ENCODE measurements at regions not wholly inside any gene's neighbourhood (a gene's known extent, or its start where the extent isn't known, plus 50 kb on each side); places are given as distances from the start of the nearest gene placed in this dataset.

GRCh38 chr3:72195895-72196294 lies 410.9 kb upstream of the PROK2 start:
- DNase-seq (ENCODE audit: low spot score) = no peak
- intact Hi-C loops (cut with DNase I) = no loop called here

- DNase-seq (ENCODE audit: low spot score) = no peak
- intact Hi-C loops (cut with DNase I) = no loop called here
Observed at GRCh38 chr3:72194458-72194857, 409.5 kb upstream of the PROK2 start.

GRCh38 chr3:72193771-72194430 lies 409.0 kb upstream of the PROK2 start:
- no peak for DNase-seq (ENCODE audit: low spot score)
- intact Hi-C loops (cut with DNase I) = no loop called here

GRCh38 chr3:72192572-72192971 lies 407.6 kb upstream of the PROK2 start:
- no peak for DNase-seq (ENCODE audit: low spot score)
- intact Hi-C loops (cut with DNase I) = no loop called here

- intact Hi-C loops (cut with DNase I) = no loop called here
- no peak for DNase-seq (ENCODE audit: low spot score)
Observed at GRCh38 chr3:72191209-72191960, 406.4 kb upstream of the PROK2 start.

GRCh38 chr3:72190050-72190449 lies 405.1 kb upstream of the PROK2 start:
- intact Hi-C loops (cut with DNase I) = no loop called here
- no peak for DNase-seq (ENCODE audit: low spot score)

GRCh38 chr3:72189339-72189738 lies 404.4 kb upstream of the PROK2 start:
- intact Hi-C loops (cut with DNase I) = no loop called here
- no peak for DNase-seq (ENCODE audit: low spot score)

GRCh38 chr3:72188536-72188935 lies 403.6 kb upstream of the PROK2 start:
- intact Hi-C loops (cut with DNase I) = no loop called here
- no peak for DNase-seq (ENCODE audit: low spot score)

- intact Hi-C loops (cut with DNase I) = no loop called here
- no peak for DNase-seq (ENCODE audit: low spot score)
Observed at GRCh38 chr3:72187131-72187530, 402.2 kb upstream of the PROK2 start.

GRCh38 chr3:72186400-72186855 lies 401.5 kb upstream of the PROK2 start:
- no peak for DNase-seq (ENCODE audit: low spot score)
- intact Hi-C loops (cut with DNase I) = no loop called here

- DNase-seq (ENCODE audit: low spot score) = no peak
- intact Hi-C loops (cut with DNase I) = no loop called here
Observed at GRCh38 chr3:72185549-72186399, 400.8 kb upstream of the PROK2 start.

- DNase-seq (ENCODE audit: low spot score) = no peak
- intact Hi-C loops (cut with DNase I) = no loop called here
Observed at GRCh38 chr3:72183489-72183888, 398.5 kb upstream of the PROK2 start.

- intact Hi-C loops (cut with DNase I) = no loop called here
- no peak for DNase-seq (ENCODE audit: low spot score)
Observed at GRCh38 chr3:72182206-72182605, 397.3 kb upstream of the PROK2 start.

- intact Hi-C loops (cut with DNase I) = no loop called here
- no peak for DNase-seq (ENCODE audit: low spot score)
Observed at GRCh38 chr3:72181251-72181650, 396.3 kb upstream of the PROK2 start.

GRCh38 chr3:72180405-72180804 lies 395.5 kb upstream of the PROK2 start:
- DNase-seq (ENCODE audit: low spot score) = no peak
- intact Hi-C loops (cut with DNase I) = no loop called here

GRCh38 chr3:72179107-72179464 lies 394.1 kb upstream of the PROK2 start:
- no peak for DNase-seq (ENCODE audit: low spot score)
- intact Hi-C loops (cut with DNase I) = no loop called here

- no peak for DNase-seq (ENCODE audit: low spot score)
- intact Hi-C loops (cut with DNase I) = no loop called here
Observed at GRCh38 chr3:72178463-72179106, 393.6 kb upstream of the PROK2 start.

- DNase-seq (ENCODE audit: low spot score) = no peak
- intact Hi-C loops (cut with DNase I) = no loop called here
Observed at GRCh38 chr3:72177075-72178050, 392.4 kb upstream of the PROK2 start.

- intact Hi-C loops (cut with DNase I) = no loop called here
Observed at GRCh38 chr3:72176537-72177041, 391.6 kb upstream of the PROK2 start.

More at GRCh38 chr3:72176537-72177041, 391.6 kb upstream of the PROK2 start:
- no peak for DNase-seq (ENCODE audit: low spot score)

Data from cardiac septum (tissue), 1 donor.